ENCODE measurements at regions not wholly inside any gene's neighbourhood (a gene's known extent, or its start where the extent isn't known, plus 50 kb on each side); places are given as distances from the start of the nearest gene placed in this dataset.

DNA sequence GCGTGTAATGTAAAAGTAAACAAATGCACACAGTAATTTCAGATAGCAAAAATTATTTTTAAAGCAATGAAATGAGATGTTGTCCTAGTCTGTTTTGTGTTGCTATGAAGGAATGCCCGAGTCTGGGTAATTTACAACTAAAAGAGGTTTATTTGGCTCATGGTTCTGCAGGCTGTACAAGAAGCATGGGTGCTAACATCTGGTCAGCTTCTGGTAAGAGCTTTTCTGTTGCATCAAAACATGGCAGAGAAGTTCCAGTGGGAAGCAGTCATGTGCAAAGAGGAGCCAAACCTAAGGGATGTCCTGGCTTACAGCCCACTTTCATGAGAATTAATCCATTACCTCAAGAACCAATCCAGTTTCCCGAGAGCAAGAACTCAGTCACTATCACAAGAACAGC is 62.9 kb upstream of the MNX1 start:
- POLR2A ChIA-PET: interaction anchor here (0.7 to 1.0 kb wide), 3 partner anchors 9 to 53 kb away, joined by 5 read pairs; no protein-coding TSS in a partner anchor

GRCh38 chr7:157073949-157074624 is 63.6 kb upstream of the MNX1 start:
- Histone ChIP-seq H2AFZ (ENCODE audit: low read length) (no peak overlapping the region), H3K27ac (ENCODE audit: low read depth, low read length, poor library complexity, severe bottlenecking) (no peak overlapping the region), H3K4me3 (ENCODE audit: low read depth, low read length, poor library complexity, severe bottlenecking) (no peak overlapping the region), H3K9me3 (ENCODE audit: low read length) (no peaks in the 10 kb centered on the region), H4K20me1 (ENCODE audit: insufficient read depth, low read length) (no peaks in the 10 kb centered on the region), H3K9me2 (ENCODE audit: insufficient read depth, low read length) (no peaks in the 10 kb centered on the region), H3K36me3 (ENCODE audit: insufficient read depth, low read length) (no peaks in the 10 kb centered on the region), H3K4me1 (ENCODE audit: insufficient read depth, low read length, poor library complexity, severe bottlenecking) (no peaks in the 10 kb centered on the region), H3K79me2 (ENCODE audit: insufficient read depth, low read depth, low read length) (no peaks in the 10 kb centered on the region), H3K4me2 (ENCODE audit: low read length) (no peak overlapping the region)
- TF ChIP-seq EZH2phosphoT487 (IDR thresholded peaks at IDR 0.05; ENCODE audit: borderline replicate concordance, low read depth, low read length): no peak
- TF ChIP-seq, protein P1, sequence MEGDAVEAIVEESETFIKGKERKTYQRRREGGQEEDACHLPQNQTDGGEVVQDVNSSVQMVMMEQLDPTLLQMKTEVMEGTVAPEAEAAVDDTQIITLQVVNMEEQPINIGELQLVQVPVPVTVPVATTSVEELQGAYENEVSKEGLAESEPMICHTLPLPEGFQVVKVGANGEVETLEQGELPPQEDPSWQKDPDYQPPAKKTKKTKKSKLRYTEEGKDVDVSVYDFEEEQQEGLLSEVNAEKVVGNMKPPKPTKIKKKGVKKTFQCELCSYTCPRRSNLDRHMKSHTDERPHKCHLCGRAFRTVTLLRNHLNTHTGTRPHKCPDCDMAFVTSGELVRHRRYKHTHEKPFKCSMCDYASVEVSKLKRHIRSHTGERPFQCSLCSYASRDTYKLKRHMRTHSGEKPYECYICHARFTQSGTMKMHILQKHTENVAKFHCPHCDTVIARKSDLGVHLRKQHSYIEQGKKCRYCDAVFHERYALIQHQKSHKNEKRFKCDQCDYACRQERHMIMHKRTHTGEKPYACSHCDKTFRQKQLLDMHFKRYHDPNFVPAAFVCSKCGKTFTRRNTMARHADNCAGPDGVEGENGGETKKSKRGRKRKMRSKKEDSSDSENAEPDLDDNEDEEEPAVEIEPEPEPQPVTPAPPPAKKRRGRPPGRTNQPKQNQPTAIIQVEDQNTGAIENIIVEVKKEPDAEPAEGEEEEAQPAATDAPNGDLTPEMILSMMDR (conservative IDR thresholded peaks at IDR 0.05; ENCODE audit: low read length): no peak
- POLR2A ChIA-PET: no interaction called here
- BruUV-seq (replicated peaks): no TSS peak
- DNase-seq (ENCODE audit: low spot score): no peak
- intact Hi-C loops (cut with micrococcal nuclease; ENCODE audit: unreplicated experiment): no loop called here
- CTCF ChIA-PET (ENCODE audit: unreplicated experiment): no interaction called here

More for the DNA sequence above, 62.9 kb upstream of the MNX1 start:
- H4K20me1 ChIP-seq (ENCODE audit: insufficient read depth, low read length): no peaks in the 10 kb centered on the region
- H3K79me2 ChIP-seq (ENCODE audit: insufficient read depth, low read depth, low read length): no peaks in the 10 kb centered on the region
- H3K9me2 ChIP-seq (ENCODE audit: insufficient read depth, low read length): no peaks in the 10 kb centered on the region
- no peak overlapping the region for H3K4me2 ChIP-seq (ENCODE audit: low read length)
- no peak overlapping the region for H2AFZ ChIP-seq (ENCODE audit: low read length)
- no peak overlapping the region for H3K27ac ChIP-seq (ENCODE audit: low read depth, low read length, poor library complexity, severe bottlenecking)
- no peak for DNase-seq (ENCODE audit: low spot score)
- no peak for TF ChIP-seq EZH2phosphoT487 (IDR thresholded peaks at IDR 0.05; ENCODE audit: borderline replicate concordance, low read depth, low read length)
- TF ChIP-seq, protein P1 (conservative IDR thresholded peaks at IDR 0.05; ENCODE audit: low read length): no peak
- no peak overlapping the region for H3K4me3 ChIP-seq (ENCODE audit: low read depth, low read length, poor library complexity, severe bottlenecking)
- H3K9me3 ChIP-seq (ENCODE audit: low read length): no peaks in the 10 kb centered on the region
- no peaks in the 10 kb centered on the region for H3K4me1 ChIP-seq (ENCODE audit: insufficient read depth, low read length, poor library complexity, severe bottlenecking)
- no TSS peak for BruUV-seq (replicated peaks)
- intact Hi-C loops (cut with micrococcal nuclease; ENCODE audit: unreplicated experiment): no loop called here
- CTCF ChIA-PET (ENCODE audit: unreplicated experiment): no interaction called here
- no peaks in the 10 kb centered on the region for H3K36me3 ChIP-seq (ENCODE audit: insufficient read depth, low read length)

DNA sequence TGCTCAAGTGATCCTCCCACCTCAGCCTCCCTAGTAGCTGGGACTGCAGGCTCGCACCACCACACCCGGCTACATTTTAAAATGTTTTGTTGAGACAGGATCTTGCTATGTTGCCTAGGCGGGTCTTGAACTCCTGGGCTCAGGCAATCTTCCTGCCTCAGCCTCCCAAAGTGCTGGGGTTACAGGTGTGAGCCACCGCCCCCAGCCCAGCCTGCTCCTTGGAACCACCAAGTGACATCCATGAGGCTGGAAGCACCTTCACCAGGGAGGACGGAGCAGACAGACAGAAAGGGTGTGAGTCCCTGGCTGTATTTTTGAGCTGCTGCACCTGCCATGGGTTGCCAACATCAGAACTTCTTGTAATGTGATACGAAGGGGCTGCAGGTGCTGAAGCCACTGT is 62.3 kb upstream of the UBE3C start:
- Histone ChIP-seq H3K9me2 (ENCODE audit: insufficient read depth, low read length) (no peaks in the 10 kb centered on the region), H3K27ac (ENCODE audit: low read depth, low read length, poor library complexity, severe bottlenecking) (no peak overlapping the region), H3K4me3 (ENCODE audit: low read depth, low read length, poor library complexity, severe bottlenecking) (no peak overlapping the region), H4K20me1 (ENCODE audit: insufficient read depth, low read length) (no peaks in the 10 kb centered on the region), H3K4me1 (ENCODE audit: insufficient read depth, low read length, poor library complexity, severe bottlenecking) (no peaks in the 10 kb centered on the region), H3K36me3 (ENCODE audit: insufficient read depth, low read length) (no peaks in the 10 kb centered on the region), H3K9me3 (ENCODE audit: low read length) (no peaks in the 10 kb centered on the region), H3K79me2 (ENCODE audit: insufficient read depth, low read depth, low read length) (no peaks in the 10 kb centered on the region), H2AFZ (ENCODE audit: low read length) (no peak overlapping the region), H3K4me2 (ENCODE audit: low read length) (no peak overlapping the region)
- intact Hi-C loops (cut with micrococcal nuclease; ENCODE audit: unreplicated experiment): no loop called here
- no TSS peak for BruUV-seq (replicated peaks)
- DNase-seq (ENCODE audit: low spot score): no peak
- TF ChIP-seq EZH2phosphoT487 (IDR thresholded peaks at IDR 0.05; ENCODE audit: borderline replicate concordance, low read depth, low read length): no peak
- TF ChIP-seq, protein P1 (conservative IDR thresholded peaks at IDR 0.05; ENCODE audit: low read length): no peak
- POLR2A ChIA-PET: no interaction called here
- CTCF ChIA-PET (ENCODE audit: unreplicated experiment): no interaction called here
